ENCODE measurements at regions not wholly inside any gene's neighbourhood (a gene's known extent, or its start where the extent isn't known, plus 50 kb on each side); places are given as distances from the start of the nearest gene placed in this dataset.
A peak's percentile ranks its signal among the peaks of the same experiment; 100 is the strongest.

DNA sequence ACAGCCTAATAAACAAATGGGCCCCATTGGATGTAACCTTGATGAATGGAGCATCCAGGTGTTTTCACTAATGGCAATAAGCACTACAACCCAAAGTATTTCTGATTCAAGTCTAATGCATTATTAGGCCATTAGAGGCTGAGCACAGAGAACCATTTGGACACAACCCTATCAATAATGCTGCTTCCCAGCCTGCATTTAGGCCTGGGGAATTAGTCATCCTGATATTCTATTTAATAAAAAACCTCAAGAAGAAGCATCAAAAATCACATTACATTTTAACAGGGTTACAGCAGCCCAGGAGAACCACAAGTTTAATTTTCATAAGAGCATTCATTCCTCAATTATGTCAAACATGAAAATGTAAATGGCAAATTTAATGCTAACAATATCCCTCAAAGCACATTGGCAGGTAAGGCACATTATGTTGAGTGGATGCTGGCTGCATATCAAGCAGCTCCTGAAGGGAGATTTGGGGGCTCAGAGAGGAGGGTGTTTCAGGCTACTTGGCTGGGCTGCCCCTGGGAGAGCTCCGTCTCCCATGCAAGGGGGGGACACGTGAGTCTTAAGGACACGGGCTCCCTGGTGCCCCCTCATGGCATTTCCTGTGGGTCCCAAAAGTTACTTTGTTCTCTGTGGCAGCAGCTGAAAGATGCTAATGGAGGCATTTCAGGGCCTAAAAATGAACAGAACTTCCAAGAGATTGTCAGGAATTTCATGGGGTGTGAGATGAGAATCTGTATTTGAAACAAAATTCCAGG, 143.4 kb downstream of the HERPUD2 start:
- H3K4me3 ChIP-seq (ENCODE audit: low read length): no peak overlapping the region
- no peaks in the 10 kb centered on the region for H3K27me3 ChIP-seq (ENCODE audit: control insufficient read depth, insufficient read depth, low read length)
- H3K27ac ChIP-seq (ENCODE audit: low read length): no peak overlapping the region
- H3K9ac ChIP-seq (ENCODE audit: low read length): no peak overlapping the region
- no peaks in the 10 kb centered on the region for H3K4me1 ChIP-seq (ENCODE audit: control insufficient read depth, low read depth, low read length)
- H3K9me3 ChIP-seq (ENCODE audit: control insufficient read depth, low read depth, low read length): no peaks in the 10 kb centered on the region
- H3K36me3 ChIP-seq (ENCODE audit: control insufficient read depth, low read depth, low read length): no peaks in the 10 kb centered on the region

DNA sequence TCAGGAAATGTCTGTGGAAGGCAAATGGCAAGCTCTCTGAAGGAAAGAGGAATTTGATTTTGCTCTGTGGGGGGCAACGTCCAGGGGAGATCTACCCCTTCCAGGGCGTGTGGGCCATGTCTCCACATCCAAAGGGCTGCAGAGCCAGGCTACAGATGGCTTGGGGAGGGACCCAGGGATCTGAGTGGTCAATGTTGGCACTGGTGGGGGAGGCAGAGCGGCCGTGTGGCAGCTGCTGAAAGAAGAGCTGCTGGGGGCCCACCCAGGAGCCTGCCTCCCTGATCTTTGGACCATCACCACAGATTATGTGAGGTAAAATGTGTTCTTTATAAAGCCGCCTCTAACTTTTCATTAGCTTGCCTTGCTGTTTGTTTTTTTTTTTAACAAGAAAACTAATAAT, 144.1 kb downstream of the HERPUD2 start:
- no peak overlapping the region for H3K9ac ChIP-seq (ENCODE audit: low read length)
- H3K9me3 ChIP-seq (ENCODE audit: control insufficient read depth, low read depth, low read length): no peaks in the 10 kb centered on the region
- no peak overlapping the region for H3K4me3 ChIP-seq (ENCODE audit: low read length)
- no peak overlapping the region for H3K27ac ChIP-seq (ENCODE audit: low read length)
- no peaks in the 10 kb centered on the region for H3K4me1 ChIP-seq (ENCODE audit: control insufficient read depth, low read depth, low read length)
- H3K27me3 ChIP-seq (ENCODE audit: control insufficient read depth, insufficient read depth, low read length): no peaks in the 10 kb centered on the region
- H3K36me3 ChIP-seq (ENCODE audit: control insufficient read depth, low read depth, low read length): no peaks in the 10 kb centered on the region

DNA sequence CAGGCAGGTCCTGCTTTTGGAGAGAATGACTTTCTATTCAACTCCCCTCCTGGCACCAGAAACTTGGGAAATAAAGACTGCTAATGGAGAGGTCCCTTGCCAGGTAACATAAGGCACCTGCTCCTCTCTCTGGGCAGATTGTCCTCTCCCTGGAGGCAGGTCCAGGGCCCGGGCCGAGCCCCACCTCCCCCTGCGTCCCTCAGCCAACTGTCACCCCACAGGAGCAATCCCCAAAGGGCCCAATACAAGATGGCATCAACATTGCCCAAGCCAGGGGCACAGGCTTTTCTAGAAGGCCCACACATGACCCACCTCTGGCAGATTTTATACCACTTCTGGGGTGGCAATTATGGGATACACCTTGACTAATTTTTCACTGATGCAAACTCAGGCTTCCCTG, 145.2 kb downstream of the HERPUD2 start:
- Histone ChIP-seq H3K4me1 (ENCODE audit: control insufficient read depth, low read depth, low read length) (no peaks in the 10 kb centered on the region), H3K9me3 (ENCODE audit: control insufficient read depth, low read depth, low read length) (no peaks in the 10 kb centered on the region), H3K9ac (ENCODE audit: low read length) (no peak overlapping the region), H3K4me3 (ENCODE audit: low read length) (no peak overlapping the region), H3K27ac (ENCODE audit: low read length) (no peak overlapping the region), H3K36me3 (ENCODE audit: control insufficient read depth, low read depth, low read length) (no peaks in the 10 kb centered on the region), H3K27me3 (ENCODE audit: control insufficient read depth, insufficient read depth, low read length) (no peaks in the 10 kb centered on the region)

DNA sequence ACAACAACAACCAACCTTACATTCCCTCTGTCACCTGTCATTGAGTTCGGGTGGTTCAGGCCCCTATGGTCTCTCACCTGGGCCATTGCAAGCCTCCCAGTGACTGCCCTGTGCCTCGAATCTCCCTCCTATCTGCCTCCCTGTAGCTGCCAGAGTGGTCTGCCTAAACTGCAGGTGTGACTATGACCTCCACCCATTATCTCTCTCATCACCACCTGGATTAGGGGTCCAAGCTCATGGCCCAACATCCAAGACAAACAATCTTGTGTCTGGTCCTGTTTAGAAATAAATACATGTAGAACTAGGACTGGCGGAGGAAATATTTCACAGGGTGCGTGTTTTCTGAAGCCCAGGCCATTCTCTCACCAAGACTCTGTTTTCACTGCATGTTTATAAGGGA, 146.6 kb downstream of the HERPUD2 start:
- H3K4me3 ChIP-seq (ENCODE audit: low read length): no peak overlapping the region
- no peaks in the 10 kb centered on the region for H3K9me3 ChIP-seq (ENCODE audit: control insufficient read depth, low read depth, low read length)
- H3K27me3 ChIP-seq (ENCODE audit: control insufficient read depth, insufficient read depth, low read length): no peaks in the 10 kb centered on the region
- no peak overlapping the region for H3K9ac ChIP-seq (ENCODE audit: low read length)
- no peaks in the 10 kb centered on the region for H3K36me3 ChIP-seq (ENCODE audit: control insufficient read depth, low read depth, low read length)
- no peaks in the 10 kb centered on the region for H3K4me1 ChIP-seq (ENCODE audit: control insufficient read depth, low read depth, low read length)
- no peak overlapping the region for H3K27ac ChIP-seq (ENCODE audit: low read length)

DNA sequence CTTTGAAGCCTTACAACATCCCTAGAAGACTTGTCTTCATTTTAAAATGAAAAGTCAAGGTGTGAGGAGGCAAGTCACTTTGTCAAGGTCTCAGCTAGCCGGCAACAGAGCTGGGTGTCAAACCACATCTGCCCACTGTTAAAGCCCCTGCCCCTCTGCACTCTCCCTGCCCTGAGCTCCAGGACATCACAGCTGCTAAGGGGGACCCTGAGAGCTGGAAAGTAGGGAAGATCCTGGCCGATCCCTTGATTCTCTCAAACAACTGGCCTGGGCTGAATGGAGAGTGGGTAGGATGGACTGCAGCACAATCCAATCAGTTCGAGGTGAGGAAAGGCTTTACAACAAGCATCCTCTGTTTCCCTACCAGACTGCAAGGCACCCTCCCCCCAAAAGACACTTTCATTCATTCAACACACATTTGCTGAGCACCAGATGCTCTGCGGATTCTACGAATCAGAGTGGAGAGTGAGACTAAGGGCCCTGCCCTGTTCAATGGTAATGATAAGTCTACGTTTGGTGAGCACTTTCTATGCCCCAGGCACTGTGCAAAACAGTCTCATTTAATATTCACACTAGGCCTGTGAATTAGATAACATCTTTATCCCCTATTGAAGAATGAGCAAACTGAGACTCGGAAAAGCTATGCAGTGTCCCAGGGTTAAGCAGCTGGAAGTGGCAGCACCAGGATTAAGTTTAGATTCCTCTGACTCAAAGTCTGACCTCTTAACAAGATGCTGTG, 148.1 kb downstream of the HERPUD2 start:
- no peaks in the 10 kb centered on the region for H3K36me3 ChIP-seq (ENCODE audit: control insufficient read depth, low read depth, low read length)
- no peaks in the 10 kb centered on the region for H3K4me1 ChIP-seq (ENCODE audit: control insufficient read depth, low read depth, low read length)
- no peaks in the 10 kb centered on the region for H3K9me3 ChIP-seq (ENCODE audit: control insufficient read depth, low read depth, low read length)
- H3K4me3 ChIP-seq (ENCODE audit: low read length): no peak overlapping the region
- no peak overlapping the region for H3K27ac ChIP-seq (ENCODE audit: low read length)
- no peak overlapping the region for H3K9ac ChIP-seq (ENCODE audit: low read length)
- no peaks in the 10 kb centered on the region for H3K27me3 ChIP-seq (ENCODE audit: control insufficient read depth, insufficient read depth, low read length)

DNA sequence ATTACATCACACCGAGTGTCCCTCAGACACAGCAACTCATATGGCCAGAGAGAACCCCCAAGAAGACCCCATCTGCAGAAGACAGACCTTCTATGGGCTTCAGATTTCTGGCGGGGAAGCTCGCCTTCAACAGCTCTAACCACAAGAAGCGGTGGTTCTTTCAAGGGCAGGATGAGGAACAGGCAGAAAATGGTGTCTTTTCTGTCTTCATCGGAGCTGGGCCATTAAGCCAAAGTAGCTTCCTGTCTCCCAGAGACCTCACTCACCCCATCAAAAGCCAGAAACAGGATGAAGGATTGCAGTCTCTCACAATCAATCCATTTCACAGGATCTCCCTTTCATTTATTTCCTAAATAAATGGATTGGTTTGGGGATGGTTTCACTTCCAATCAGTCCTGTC, 149.1 kb downstream of the HERPUD2 start:
- Histone ChIP-seq H3K9ac (ENCODE audit: low read length) (no peak overlapping the region), H3K36me3 (ENCODE audit: control insufficient read depth, low read depth, low read length) (no peaks in the 10 kb centered on the region), H3K4me3 (ENCODE audit: low read length) (no peak overlapping the region), H3K27me3 (ENCODE audit: control insufficient read depth, insufficient read depth, low read length) (no peaks in the 10 kb centered on the region), H3K9me3 (ENCODE audit: control insufficient read depth, low read depth, low read length) (no peaks in the 10 kb centered on the region), H3K27ac (ENCODE audit: low read length) (no peak overlapping the region), H3K4me1 (ENCODE audit: control insufficient read depth, low read depth, low read length) (no peaks in the 10 kb centered on the region)

DNA sequence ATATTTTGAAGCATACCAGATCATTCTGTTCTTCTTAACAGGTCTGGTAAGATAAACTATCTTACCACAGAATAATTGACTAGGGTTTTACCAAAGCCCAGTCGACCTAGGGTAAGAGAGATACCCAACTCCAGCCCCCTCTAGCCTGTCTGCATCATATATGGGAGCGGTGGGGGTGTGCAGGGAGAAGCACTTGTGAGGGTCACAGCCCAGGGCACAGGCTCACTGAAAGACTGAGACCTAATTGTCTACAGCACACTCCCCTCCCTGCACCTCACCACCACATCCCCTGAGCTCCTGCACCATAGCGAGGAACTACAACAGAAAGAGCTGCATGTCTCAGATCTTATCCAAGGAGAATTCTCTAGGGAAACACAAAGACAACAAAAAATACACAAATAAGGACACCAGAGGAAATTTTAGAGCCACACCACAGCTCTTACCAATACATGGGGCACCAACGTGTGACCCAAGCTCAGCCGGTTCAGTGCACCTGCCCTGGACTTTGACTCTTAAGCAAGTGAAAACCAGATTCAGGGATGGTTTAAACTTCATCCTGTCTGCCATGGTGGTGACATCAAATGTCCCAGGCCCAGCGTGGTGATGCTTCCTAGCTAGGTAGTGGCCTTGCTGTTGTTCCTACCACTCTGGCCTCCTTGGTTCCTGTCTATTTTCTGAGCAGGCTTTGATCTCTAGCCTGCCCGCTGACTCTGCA, 150.8 kb downstream of the HERPUD2 start:
- no peak overlapping the region for H3K9ac ChIP-seq (ENCODE audit: low read length)
- no peaks in the 10 kb centered on the region for H3K27me3 ChIP-seq (ENCODE audit: control insufficient read depth, insufficient read depth, low read length)
- no peaks in the 10 kb centered on the region for H3K4me1 ChIP-seq (ENCODE audit: control insufficient read depth, low read depth, low read length)
- H3K4me3 ChIP-seq (ENCODE audit: low read length): no peak overlapping the region
- H3K36me3 ChIP-seq (ENCODE audit: control insufficient read depth, low read depth, low read length): no peaks in the 10 kb centered on the region
- no peaks in the 10 kb centered on the region for H3K9me3 ChIP-seq (ENCODE audit: control insufficient read depth, low read depth, low read length)
- no peak overlapping the region for H3K27ac ChIP-seq (ENCODE audit: low read length)

DNA sequence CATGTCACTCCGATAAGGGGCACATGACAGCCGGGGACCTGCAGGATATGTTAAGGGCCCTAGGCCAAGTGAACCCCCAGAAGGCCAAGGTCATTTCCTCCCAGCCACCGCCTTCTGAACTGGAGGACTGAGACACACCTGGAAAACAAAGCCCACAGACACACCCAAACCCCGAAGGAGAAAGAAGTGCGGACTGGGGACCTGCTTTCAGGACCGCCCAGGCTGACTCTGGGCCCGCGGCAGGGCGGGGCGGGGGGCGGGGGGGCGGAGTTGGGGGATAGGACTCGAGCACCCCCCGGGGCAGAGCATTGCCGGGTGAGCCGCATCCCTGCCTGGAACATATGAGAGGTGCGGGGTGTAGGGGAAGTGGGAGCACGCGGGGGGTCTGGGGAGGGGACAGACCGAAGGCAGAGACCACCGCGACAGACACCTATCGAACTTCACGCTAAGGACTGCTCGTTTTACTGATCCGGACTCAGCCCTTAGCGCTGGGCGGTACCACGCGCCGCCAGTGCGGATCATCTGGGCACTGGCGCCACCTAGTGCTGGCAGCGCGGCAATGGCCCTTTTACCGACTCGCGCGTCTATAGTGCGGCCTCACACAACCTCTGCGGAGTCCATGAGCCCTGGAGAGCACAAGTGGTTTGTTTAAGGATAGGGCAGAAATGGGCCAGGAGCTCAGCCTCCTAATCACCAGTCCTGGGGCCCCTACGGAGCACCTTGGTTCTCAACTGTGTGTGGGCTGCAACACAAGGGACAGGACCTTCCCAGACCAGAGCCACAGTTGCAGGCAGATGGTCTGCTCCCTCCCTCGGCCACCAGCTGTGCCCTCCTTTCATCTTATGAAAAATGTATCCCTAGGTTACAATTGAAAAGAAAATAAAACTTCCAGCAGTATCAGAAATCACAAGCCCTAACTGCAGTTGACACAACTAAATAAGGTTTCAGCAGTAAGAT, 157.6 kb downstream of the HERPUD2 start:
- H3K9ac ChIP-seq (ENCODE audit: low read length): no peak overlapping the region
- H3K27ac ChIP-seq (ENCODE audit: low read length): no peak overlapping the region
- no peaks in the 10 kb centered on the region for H3K4me1 ChIP-seq (ENCODE audit: control insufficient read depth, low read depth, low read length)
- H3K9me3 ChIP-seq (ENCODE audit: control insufficient read depth, low read depth, low read length): no peaks in the 10 kb centered on the region
- H3K27me3 ChIP-seq (ENCODE audit: control insufficient read depth, insufficient read depth, low read length): peaks cover 22% of the 10 kb centered on the region
- no peaks in the 10 kb centered on the region for H3K36me3 ChIP-seq (ENCODE audit: control insufficient read depth, low read depth, low read length)
- H3K4me3 ChIP-seq (ENCODE audit: low read length): peak overlapping the region; percentile 55

- Histone ChIP-seq H3K27me3 (ENCODE audit: control insufficient read depth, insufficient read depth, low read length) (peaks cover 22% of the 10 kb centered on the region), H3K9ac (ENCODE audit: low read length) (no peak overlapping the region), H3K27ac (ENCODE audit: low read length) (no peak overlapping the region), H3K4me1 (ENCODE audit: control insufficient read depth, low read depth, low read length) (no peaks in the 10 kb centered on the region), H3K36me3 (ENCODE audit: control insufficient read depth, low read depth, low read length) (no peaks in the 10 kb centered on the region), H3K4me3 (ENCODE audit: low read length) (no peak overlapping the region), H3K9me3 (ENCODE audit: control insufficient read depth, low read depth, low read length) (no peaks in the 10 kb centered on the region)
Observed at GRCh38 chr7:35536396-35536826, 158.5 kb downstream of the HERPUD2 start.

DNA sequence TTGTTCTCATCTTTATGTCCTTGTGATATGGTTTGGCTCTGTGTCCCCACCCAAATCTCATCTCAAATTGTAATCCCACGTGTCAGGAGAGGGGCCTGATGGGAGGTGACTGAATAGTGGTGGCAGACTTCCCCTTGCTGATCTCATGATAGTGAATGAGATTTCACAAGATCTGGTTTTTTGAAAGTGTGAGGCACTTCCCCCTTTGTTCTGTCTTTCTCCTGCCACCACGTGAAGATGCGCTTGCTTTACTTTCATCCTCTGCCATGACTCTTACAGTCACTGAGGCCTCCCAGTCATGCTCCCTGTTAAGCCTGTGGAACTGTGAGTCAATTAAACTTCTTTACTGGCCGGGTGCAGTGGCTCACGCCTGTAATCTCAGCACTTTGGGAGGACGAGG, 161.0 kb downstream of the HERPUD2 start:
- H3K9ac ChIP-seq (ENCODE audit: low read length): no peak overlapping the region
- peaks cover 21% of the 10 kb centered on the region for H3K27me3 ChIP-seq (ENCODE audit: control insufficient read depth, insufficient read depth, low read length)
- H3K9me3 ChIP-seq (ENCODE audit: control insufficient read depth, low read depth, low read length): no peaks in the 10 kb centered on the region
- no peak overlapping the region for H3K27ac ChIP-seq (ENCODE audit: low read length)
- H3K4me3 ChIP-seq (ENCODE audit: low read length): no peak overlapping the region
- H3K36me3 ChIP-seq (ENCODE audit: control insufficient read depth, low read depth, low read length): no peaks in the 10 kb centered on the region
- no peaks in the 10 kb centered on the region for H3K4me1 ChIP-seq (ENCODE audit: control insufficient read depth, low read depth, low read length)
